ENCODE measurements at regions not wholly inside any gene's neighbourhood (a gene's known extent, or its start where the extent isn't known, plus 50 kb on each side); places are given as distances from the start of the nearest gene placed in this dataset.

DNA sequence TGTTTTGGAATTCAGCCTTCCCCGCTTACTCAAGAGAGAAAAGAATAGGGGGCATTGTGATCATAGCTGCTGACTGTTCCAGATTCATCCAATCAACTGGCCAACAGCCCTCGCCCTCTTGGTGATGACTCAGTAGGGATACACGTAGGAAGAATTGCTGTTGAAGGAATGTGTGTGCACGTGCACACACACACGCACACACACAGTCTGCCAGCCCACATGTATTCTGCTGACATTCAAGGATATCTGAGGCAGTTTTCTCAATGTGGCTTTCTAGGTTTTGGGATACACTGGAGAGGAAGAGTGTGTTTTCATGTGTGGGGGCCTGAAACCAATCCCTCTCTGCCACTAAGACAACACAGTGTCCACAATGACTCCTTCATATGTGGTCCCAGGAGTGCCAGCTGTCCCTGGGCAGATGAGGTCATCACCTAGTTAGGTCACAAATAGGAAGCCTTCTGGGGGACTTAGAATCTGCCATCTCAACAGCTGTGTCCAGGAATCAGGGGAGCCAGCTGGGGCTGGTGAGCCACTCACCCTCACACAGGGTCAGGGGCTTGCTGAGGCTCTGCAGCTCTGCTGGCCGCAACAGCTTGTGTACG is 352.6 kb downstream of the SS18 start (continued):
- TF ChIP-seq EZH2phosphoT487 (IDR thresholded peaks at IDR 0.05; ENCODE audit: unreplicated experiment): no peak
- TF ChIP-seq CREB1 (CRISPR knock-in tag; IDR thresholded peaks at IDR 0.05; ENCODE audit: low read depth): no peak
- TF ChIP-seq POLR2AphosphoS5 (IDR thresholded peaks at IDR 0.05; ENCODE audit: low read depth): no peak
- TF ChIP-seq, protein P1, sequence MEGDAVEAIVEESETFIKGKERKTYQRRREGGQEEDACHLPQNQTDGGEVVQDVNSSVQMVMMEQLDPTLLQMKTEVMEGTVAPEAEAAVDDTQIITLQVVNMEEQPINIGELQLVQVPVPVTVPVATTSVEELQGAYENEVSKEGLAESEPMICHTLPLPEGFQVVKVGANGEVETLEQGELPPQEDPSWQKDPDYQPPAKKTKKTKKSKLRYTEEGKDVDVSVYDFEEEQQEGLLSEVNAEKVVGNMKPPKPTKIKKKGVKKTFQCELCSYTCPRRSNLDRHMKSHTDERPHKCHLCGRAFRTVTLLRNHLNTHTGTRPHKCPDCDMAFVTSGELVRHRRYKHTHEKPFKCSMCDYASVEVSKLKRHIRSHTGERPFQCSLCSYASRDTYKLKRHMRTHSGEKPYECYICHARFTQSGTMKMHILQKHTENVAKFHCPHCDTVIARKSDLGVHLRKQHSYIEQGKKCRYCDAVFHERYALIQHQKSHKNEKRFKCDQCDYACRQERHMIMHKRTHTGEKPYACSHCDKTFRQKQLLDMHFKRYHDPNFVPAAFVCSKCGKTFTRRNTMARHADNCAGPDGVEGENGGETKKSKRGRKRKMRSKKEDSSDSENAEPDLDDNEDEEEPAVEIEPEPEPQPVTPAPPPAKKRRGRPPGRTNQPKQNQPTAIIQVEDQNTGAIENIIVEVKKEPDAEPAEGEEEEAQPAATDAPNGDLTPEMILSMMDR (conservative IDR thresholded peaks at IDR 0.05; ENCODE audit: low read depth in 2 of 2): no peak
- TF ChIP-seq STAT1 (IDR thresholded peaks at IDR 0.05; ENCODE audit: unreplicated experiment): no peak

DNA sequence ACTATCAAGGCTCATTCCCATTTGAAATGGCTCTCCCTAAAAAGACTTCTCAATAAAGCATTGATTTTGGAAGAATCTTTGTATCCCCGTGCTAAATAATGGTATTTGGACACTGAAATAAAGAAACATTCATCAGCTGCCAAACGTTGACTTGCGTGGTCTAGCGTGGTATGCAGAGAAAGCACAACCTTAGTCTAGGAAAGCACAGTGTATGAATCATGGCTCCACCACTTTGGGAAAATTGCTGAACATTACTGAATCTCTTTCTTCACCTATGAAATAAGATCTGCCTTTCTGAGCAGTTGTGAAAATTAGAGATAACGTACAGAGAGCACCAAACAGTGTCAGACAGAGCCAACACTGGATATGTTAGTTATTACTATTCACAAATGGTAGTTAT is 353.9 kb downstream of the SS18 start:
- ATAC-seq: no peak
- H3K4me3 Mint-ChIP-seq: no peak overlapping the region
- peaks cover 1% of the 10 kb centered on the region; the same call in 1 of the 3 replicates for H3K36me3 Mint-ChIP-seq (ENCODE audit: low read depth)
- H3K4me1 Mint-ChIP-seq: peaks cover 45% of the 10 kb centered on the region
- DNase-seq (ENCODE audit: low spot score): no peak
- no peaks in the 10 kb centered on the region for H3F3A ChIP-seq (replicated peaks; ENCODE audit: low read depth)
- peaks cover 9% of the 10 kb centered on the region for H3K27me3 ChIP-seq (ENCODE audit: insufficient read depth)
- H3K27ac ChIP-seq (ENCODE audit: low read depth): no peak overlapping the region
- H4K20me1 ChIP-seq (replicated peaks; ENCODE audit: insufficient read depth): no peaks in the 10 kb centered on the region
- H3K27ac Mint-ChIP-seq: no peak overlapping the region
- H3K9me3 Mint-ChIP-seq: 0 out of 3 replicates have a peak, but pooled peaks cover under 1% of the 10 kb centered on the region
- peaks cover 36% of the 10 kb centered on the region for H3K4me1 ChIP-seq (ENCODE audit: insufficient read depth)
- no peak for TF ChIP-seq EZH2phosphoT487 (IDR thresholded peaks at IDR 0.05; ENCODE audit: unreplicated experiment)
- TF ChIP-seq, protein P2, sequence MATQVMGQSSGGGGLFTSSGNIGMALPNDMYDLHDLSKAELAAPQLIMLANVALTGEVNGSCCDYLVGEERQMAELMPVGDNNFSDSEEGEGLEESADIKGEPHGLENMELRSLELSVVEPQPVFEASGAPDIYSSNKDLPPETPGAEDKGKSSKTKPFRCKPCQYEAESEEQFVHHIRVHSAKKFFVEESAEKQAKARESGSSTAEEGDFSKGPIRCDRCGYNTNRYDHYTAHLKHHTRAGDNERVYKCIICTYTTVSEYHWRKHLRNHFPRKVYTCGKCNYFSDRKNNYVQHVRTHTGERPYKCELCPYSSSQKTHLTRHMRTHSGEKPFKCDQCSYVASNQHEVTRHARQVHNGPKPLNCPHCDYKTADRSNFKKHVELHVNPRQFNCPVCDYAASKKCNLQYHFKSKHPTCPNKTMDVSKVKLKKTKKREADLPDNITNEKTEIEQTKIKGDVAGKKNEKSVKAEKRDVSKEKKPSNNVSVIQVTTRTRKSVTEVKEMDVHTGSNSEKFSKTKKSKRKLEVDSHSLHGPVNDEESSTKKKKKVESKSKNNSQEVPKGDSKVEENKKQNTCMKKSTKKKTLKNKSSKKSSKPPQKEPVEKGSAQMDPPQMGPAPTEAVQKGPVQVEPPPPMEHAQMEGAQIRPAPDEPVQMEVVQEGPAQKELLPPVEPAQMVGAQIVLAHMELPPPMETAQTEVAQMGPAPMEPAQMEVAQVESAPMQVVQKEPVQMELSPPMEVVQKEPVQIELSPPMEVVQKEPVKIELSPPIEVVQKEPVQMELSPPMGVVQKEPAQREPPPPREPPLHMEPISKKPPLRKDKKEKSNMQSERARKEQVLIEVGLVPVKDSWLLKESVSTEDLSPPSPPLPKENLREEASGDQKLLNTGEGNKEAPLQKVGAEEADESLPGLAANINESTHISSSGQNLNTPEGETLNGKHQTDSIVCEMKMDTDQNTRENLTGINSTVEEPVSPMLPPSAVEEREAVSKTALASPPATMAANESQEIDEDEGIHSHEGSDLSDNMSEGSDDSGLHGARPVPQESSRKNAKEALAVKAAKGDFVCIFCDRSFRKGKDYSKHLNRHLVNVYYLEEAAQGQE (IDR thresholded peaks at IDR 0.05; ENCODE audit: unreplicated experiment): no peak
- H3K9me2 ChIP-seq (ENCODE audit: insufficient read depth): no peaks in the 10 kb centered on the region
- H3K79me2 ChIP-seq (replicated peaks; ENCODE audit: insufficient read depth): no peaks in the 10 kb centered on the region
- H3K36me3 ChIP-seq (ENCODE audit: insufficient read depth): no peaks in the 10 kb centered on the region
- H3K4me2 ChIP-seq: no peak overlapping the region
- no peak overlapping the region for H2AFZ ChIP-seq
- no peak overlapping the region for H3K4me3 ChIP-seq
- H3K27me3 Mint-ChIP-seq (ENCODE audit: insufficient read depth, low read depth, poor library complexity): peaks cover 12% of the 10 kb centered on the region

DNA sequence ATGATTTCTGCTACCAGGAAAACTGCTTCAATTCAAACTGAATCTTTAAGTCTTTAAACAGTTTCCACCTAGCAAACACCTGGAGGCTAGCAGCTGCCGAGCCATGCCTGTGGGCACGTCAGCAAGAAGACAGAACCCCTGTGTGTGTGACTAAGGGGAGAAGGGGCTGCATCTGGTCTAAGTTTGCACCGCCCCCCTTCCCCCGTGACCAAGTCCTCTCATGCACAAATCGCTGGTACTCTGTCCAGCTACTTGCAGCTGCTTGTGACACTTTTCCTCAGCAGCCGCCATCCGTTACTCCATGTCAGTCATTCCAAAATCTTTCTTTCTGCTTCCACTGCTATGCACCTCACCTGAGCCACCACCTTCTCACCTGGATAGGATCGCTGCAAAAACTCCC is 355.0 kb downstream of the SS18 start:
- ATAC-seq (peak; percentile 15; the same call in 1 of the 3 replicates), DNase-seq (ENCODE audit: low spot score) (no peak)
- no peak overlapping the region for H3K27ac ChIP-seq (ENCODE audit: low read depth)
- H3K27me3 ChIP-seq (ENCODE audit: insufficient read depth): peaks cover 9% of the 10 kb centered on the region
- H3F3A ChIP-seq (replicated peaks; ENCODE audit: low read depth): no peaks in the 10 kb centered on the region
- TF ChIP-seq EZH2 (IDR thresholded peaks at IDR 0.05; ENCODE audit: low read depth, unreplicated experiment): no peak
- H4K20me1 ChIP-seq (replicated peaks; ENCODE audit: insufficient read depth): no peaks in the 10 kb centered on the region
- Mint-ChIP-seq H3K4me3 (no peak overlapping the region; the same call in 2 of the 3 replicates), H3K27ac (no peak overlapping the region), H3K36me3 (ENCODE audit: low read depth) (peaks cover 10% of the 10 kb centered on the region), H3K9me3 (peaks cover 9% of the 10 kb centered on the region; the same call in 2 of the 3 replicates), H3K4me1 (peaks cover 45% of the 10 kb centered on the region), H3K27me3 (ENCODE audit: insufficient read depth, low read depth, poor library complexity) (peaks cover 12% of the 10 kb centered on the region)
- no peak overlapping the region for H2AFZ ChIP-seq
- H3K79me2 ChIP-seq (replicated peaks; ENCODE audit: insufficient read depth): no peaks in the 10 kb centered on the region
- H3K4me2 ChIP-seq: 0 out of 2 replicates have a peak overlapping the region, but pooled peaks have one; percentile 14
- H3K9me2 ChIP-seq (ENCODE audit: insufficient read depth): no peaks in the 10 kb centered on the region
- H3K4me1 ChIP-seq (ENCODE audit: insufficient read depth): peaks cover 36% of the 10 kb centered on the region
- H3K4me3 ChIP-seq: no peak overlapping the region
- 0 out of 2 replicates have a peak, but pooled peaks cover 7% of the 10 kb centered on the region for H3K36me3 ChIP-seq (ENCODE audit: insufficient read depth)

Measured in GM23338 (cell line).